Epithelial cell of esophagus (primary cell): ENCODE measurements at regions not wholly inside any gene's neighbourhood (a gene's known extent, or its start where the extent isn't known, plus 50 kb on each side); places are given as distances from the start of the nearest gene placed in this dataset.

ENCODE experiments used
- DNase-seq: peaks from one replicate; pipeline ENCODE4 v3.0.0; 2010; ENCODE audit warnings: low read depth
- H3K4me3 ChIP-seq: 2 replicates; pipeline ENCODE4 v1.5.1; 2011; ENCODE audit warnings: mild to moderate bottlenecking, low read length, control low read depth
- TF ChIP-seq, protein P1 (sequence below): IDR thresholded peaks from 2 replicates; pipeline ENCODE4 v1.5.1; 2011; ENCODE audit warnings: low read depth, mild to moderate bottlenecking, low read length, control low read depth, inconsistent platforms; ENCODE audit not compliant: insufficient read depth; ENCODE audit errors: missing control alignments

DNA sequence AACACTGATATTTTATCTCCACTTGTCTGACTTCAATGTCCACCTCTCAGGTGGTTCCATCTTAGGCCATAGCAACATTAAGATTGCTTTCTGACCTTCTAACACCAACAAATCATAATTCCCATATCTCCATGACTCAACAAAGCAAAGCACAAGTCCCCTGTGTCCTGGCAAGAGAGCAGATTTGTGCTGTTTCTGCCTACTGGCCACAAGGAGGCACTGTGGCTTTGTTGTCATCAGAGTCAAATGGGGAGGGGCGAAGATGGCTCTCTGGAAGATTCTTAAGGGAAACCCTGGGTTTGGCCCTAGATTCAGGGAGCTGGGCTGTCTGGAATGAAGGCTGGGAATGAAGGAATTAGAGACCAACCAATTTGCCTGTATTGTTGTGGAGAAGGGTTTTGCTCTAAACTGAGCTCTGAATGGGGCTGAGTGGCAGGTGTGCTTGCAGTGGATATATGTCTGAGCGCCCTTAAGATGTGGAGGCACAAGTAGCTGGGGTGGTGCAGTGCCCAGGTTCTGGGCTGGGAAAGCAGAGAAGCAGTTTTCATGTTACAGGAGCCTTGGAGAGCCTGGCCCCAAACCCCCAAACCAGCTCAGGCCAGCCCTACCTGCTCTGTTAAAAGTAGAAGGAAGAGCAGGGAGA is 154.8 kb upstream of the PRSS58 start:
- TF ChIP-seq, protein P1, sequence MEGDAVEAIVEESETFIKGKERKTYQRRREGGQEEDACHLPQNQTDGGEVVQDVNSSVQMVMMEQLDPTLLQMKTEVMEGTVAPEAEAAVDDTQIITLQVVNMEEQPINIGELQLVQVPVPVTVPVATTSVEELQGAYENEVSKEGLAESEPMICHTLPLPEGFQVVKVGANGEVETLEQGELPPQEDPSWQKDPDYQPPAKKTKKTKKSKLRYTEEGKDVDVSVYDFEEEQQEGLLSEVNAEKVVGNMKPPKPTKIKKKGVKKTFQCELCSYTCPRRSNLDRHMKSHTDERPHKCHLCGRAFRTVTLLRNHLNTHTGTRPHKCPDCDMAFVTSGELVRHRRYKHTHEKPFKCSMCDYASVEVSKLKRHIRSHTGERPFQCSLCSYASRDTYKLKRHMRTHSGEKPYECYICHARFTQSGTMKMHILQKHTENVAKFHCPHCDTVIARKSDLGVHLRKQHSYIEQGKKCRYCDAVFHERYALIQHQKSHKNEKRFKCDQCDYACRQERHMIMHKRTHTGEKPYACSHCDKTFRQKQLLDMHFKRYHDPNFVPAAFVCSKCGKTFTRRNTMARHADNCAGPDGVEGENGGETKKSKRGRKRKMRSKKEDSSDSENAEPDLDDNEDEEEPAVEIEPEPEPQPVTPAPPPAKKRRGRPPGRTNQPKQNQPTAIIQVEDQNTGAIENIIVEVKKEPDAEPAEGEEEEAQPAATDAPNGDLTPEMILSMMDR = peak; percentile 62
- no peak overlapping the region for H3K4me3 ChIP-seq
- peak; percentile 69 for DNase-seq

DNA sequence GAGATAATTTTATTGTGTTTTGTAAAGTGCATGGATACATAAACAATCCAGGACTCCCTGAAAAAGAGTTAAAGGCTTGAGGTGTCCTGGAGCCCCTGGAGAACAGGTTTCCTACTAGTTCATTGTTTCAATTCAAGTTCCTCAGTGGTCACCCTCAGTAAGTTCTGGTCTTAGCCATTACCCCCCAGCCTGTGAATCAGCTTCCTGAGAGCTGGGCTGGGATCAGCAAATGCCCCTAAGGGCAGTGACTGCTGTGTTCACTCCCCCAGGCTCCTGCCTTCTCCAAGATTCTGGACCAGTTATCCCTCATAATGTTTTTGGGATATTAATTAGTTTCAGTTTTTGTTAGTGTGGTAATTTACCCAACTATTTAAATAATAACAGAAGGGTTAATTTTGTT is 151.6 kb upstream of the PRSS58 start:
- no peak for DNase-seq
- TF ChIP-seq, protein P1 = no peak
- no peak overlapping the region for H3K4me3 ChIP-seq

DNA sequence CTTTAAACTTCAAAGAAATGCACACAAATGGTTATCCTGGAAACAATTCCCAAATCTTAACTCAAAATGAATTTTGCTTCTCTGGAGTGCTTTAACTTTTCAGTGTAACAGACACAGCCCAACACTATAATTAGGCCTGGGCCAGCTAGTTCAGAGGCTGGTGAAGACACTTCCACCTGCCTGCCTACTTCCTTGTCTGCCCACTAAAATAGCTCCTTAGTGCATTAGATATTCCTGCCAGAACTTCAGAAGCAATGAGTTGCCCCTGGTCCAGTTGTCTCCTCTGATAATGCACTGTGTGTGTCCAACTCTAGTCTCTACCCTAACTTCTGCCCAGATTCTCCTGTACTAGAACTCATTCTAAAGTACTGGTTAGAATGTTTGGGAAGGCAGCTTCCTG is 150.9 kb upstream of the PRSS58 start:
- TF ChIP-seq, protein P1 = no peak
- no peak overlapping the region for H3K4me3 ChIP-seq
- no peak for DNase-seq

DNA sequence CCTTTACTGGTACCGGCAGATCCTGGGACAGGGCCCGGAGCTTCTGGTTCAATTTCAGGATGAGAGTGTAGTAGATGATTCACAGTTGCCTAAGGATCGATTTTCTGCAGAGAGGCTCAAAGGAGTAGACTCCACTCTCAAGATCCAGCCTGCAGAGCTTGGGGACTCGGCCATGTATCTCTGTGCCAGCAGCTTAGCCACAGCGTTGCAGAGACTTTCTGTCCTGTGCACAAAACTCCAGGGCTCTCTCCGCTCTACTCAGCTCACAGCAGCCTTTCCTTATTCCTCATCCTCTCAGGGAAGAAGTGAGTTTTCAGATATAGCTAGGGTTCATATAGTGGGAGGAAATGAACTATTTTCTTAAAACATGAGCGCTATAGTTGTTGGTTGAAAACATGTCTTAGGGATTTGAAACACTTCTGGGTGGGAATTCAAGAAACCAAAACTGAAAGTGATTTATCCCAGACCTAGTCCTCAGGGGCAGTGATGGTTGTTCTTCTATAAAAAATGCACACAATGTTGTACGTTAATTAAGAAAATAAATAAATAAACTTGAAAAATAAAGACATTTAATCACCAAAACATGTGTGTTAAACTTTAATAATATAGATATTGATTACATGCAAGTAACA is 150.2 kb upstream of the PRSS58 start:
- TF ChIP-seq, protein P1 = no peak
- H3K4me3 ChIP-seq = no peak overlapping the region
- DNase-seq = no peak

DNA sequence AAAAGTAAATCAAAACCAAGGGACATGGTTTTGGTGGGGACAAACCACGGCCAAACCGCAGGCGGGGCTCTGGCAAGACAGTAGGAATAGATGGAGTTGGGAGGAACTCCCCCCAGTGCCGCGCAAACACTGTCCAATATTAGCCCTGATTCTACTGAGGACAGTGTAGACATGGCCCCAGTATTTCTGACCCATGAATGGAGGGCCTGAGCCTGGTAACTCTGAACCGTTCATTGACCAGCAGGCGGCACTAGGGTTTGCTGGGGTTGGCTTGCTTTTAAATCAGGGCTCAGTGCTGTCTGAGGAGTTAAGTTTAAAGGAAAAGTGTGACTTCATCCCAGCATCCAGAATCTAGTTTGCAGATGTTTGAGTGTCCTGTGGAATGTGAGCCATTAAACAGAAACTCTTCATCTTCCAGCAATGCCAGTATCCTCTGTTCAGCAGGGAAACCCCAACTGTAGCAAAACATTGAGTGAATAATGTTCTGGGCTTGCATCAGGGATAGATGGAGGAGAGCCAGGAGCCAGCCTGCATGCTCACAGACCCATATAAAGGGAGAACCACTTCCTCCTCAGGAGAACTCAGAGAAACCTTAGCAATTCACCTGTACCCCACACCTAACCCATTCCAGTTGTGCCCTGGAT is 147.4 kb upstream of the PRSS58 start:
- no peak for DNase-seq
- TF ChIP-seq, protein P1 = no peak
- H3K4me3 ChIP-seq = no peak overlapping the region

DNA sequence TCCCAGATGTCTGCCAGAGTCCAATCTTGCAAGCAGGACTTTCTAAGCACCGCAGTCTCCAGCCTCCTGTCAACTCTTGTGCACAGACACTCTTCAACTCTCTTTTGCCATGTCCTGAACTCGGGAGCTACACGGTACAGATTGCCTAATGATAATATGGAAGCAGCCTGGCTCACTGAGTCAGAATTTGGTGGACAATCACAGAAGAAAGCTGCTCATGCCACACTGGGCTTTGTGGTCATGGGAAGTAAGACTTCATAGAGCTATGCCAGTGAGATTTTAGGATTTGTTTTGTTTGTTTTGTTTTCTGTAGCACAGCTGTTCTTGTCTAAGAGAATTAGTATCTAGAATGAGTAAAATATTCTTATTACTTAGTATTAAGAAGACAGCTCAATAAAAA is 144.1 kb upstream of the PRSS58 start:
- no peak overlapping the region for H3K4me3 ChIP-seq
- TF ChIP-seq, protein P1 = no peak
- DNase-seq = no peak

DNA sequence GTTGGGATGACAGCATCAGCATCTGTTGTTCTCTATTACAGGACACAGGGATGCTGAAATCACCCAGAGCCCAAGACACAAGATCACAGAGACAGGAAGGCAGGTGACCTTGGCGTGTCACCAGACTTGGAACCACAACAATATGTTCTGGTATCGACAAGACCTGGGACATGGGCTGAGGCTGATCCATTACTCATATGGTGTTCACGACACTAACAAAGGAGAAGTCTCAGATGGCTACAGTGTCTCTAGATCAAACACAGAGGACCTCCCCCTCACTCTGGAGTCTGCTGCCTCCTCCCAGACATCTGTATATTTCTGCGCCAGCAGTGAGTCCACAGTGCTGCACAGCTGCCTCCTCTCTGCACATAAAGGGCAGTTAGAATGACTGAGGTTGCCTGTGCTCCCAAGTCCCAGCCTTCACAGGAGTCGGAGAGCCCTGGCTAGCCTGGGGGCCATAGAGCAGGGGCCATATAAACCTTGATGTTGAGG is 142.2 kb upstream of the PRSS58 start:
- H3K4me3 ChIP-seq = no peak overlapping the region
- TF ChIP-seq, protein P1 = no peak
- DNase-seq = no peak
